ENCODE measurements at regions not wholly inside any gene's neighbourhood (a gene's known extent, or its start where the extent isn't known, plus 50 kb on each side); places are given as distances from the start of the nearest gene placed in this dataset.

DNA sequence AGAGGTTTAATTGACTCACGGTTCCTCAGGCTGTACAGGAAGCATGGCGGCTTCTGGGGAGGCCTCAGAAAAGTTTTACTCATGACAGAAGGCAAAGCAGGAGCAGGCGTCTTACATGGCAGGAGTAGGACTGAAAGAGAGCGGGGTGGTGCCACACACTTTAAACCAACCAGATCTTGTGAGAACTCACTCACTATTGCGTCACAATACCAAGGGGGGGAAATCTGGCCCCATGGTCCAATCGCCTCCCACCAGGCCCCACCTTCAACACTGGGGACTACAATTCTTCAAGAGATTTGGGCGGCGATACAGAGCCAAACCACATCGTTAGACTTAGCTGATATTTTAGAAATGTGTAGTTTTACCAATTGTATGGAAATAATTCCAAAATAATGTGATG, 77.6 kb upstream of the SLC4A10 start:
- ATAC-seq (replicated peaks in 1 of 2) (no peak), DNase-seq (no peak)
- Mint-ChIP-seq H3K27me3 (ENCODE audit: low read depth) (peaks cover 4% of the 10 kb centered on the region), H3K4me1 (ENCODE audit: low read depth) (no peaks in the 10 kb centered on the region), H3K36me3 (ENCODE audit: insufficient read depth in 2 of 2) (no peaks in the 10 kb centered on the region), H3K9me3 (no peaks in the 10 kb centered on the region), H3K27ac (no peak overlapping the region), H3K4me3 (no peak overlapping the region)

DNA sequence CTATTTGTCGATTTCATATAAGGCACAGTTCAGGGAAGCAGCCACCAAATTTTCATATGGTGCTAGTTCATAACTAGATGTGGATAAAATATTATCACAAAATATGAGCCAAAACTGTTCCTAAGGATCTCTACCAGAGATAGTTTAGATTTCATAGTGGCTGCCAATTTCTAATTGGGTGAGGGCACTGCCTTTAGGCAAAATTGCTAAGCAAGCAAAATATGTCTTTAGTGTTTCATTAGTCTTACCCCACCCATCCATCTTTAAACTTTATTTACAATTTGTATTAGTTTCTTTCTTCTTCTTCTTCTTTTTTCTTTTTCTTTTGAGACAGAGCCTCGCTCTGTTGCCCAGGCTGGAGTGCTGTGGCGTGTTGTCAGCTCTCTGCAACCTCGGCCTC, 77.1 kb upstream of the SLC4A10 start:
- Mint-ChIP-seq H3K4me1 (ENCODE audit: low read depth) (no peaks in the 10 kb centered on the region), H3K4me3 (no peak overlapping the region), H3K27me3 (ENCODE audit: low read depth) (peaks cover 9% of the 10 kb centered on the region), H3K27ac (no peak overlapping the region), H3K9me3 (no peaks in the 10 kb centered on the region), H3K36me3 (ENCODE audit: insufficient read depth in 2 of 2) (no peaks in the 10 kb centered on the region)
- ATAC-seq (replicated peaks in 1 of 2) (no peak), DNase-seq (no peak)

DNA sequence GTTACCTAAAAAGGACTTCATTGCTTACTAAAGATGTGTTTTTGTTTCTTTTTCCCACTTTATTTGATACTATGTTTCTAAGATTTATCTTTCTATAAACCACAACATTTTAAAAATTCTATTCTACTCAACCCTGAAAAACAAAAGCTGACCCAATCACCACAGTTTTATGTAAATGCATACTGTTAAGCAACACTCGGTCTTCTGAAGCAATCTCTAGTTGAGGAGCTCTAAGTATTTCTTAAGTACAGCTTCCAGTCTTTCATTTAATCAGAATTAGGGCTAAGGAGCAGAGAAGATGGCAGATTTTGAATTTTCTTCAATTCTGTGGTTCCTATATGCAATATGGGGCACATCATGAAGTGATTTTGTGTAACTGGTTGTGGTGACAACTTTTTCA, 72.2 kb upstream of the SLC4A10 start:
- Mint-ChIP-seq H3K27me3 (ENCODE audit: low read depth) (peaks cover 24% of the 10 kb centered on the region), H3K4me1 (ENCODE audit: low read depth) (no peaks in the 10 kb centered on the region), H3K27ac (no peak overlapping the region), H3K4me3 (no peak overlapping the region), H3K9me3 (no peaks in the 10 kb centered on the region), H3K36me3 (ENCODE audit: insufficient read depth in 2 of 2) (no peaks in the 10 kb centered on the region)
- DNase-seq: no peak
- no peak for ATAC-seq (replicated peaks in 1 of 2)

DNA sequence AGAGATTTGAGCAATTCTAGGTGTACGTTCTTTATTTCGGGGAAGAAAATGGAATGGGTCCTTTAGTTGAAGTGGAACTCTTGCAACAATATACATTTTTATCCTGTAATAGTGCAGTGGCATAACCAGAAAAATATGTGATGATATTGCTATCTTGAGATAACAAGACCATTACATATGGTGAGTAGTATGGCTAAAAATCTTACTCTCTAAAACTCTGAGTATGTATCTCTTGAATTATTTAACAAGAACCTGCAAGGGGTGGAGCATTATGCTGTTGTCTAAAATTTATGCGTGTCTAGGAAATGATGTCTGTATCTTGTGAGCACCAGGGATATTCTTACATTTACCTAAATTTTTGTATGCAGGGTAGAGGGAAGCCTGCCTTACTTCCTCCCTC, 68.4 kb upstream of the SLC4A10 start:
- Mint-ChIP-seq H3K27me3 (ENCODE audit: low read depth) (peaks cover 24% of the 10 kb centered on the region), H3K4me3 (no peak overlapping the region), H3K27ac (no peak overlapping the region), H3K4me1 (ENCODE audit: low read depth) (no peaks in the 10 kb centered on the region), H3K9me3 (no peaks in the 10 kb centered on the region), H3K36me3 (ENCODE audit: insufficient read depth in 2 of 2) (no peaks in the 10 kb centered on the region)
- ATAC-seq (replicated peaks in 1 of 2): no peak
- no peak for DNase-seq

DNA sequence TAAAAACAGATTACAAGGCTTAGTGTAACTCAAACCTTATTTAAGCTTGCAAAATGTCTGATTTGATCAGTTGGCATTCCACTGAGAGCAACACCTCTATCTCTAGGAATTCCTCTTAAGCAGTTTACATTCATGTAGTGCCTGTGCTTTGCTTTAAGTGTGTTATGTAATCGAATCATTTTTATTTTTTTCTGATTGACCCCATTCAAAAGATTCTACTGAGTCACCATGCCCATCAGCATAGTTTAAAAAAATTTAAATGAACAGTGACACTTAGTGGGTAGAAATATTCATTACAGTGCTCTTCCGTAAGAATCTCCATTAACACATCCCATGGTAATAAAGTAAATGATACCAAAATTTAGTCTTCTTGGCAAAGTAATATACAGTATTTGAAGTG, 67.8 kb upstream of the SLC4A10 start:
- DNase-seq (no peak), ATAC-seq (replicated peaks in 1 of 2) (no peak)
- Mint-ChIP-seq H3K9me3 (no peaks in the 10 kb centered on the region), H3K27ac (no peak overlapping the region), H3K4me3 (no peak overlapping the region), H3K4me1 (ENCODE audit: low read depth) (no peaks in the 10 kb centered on the region), H3K27me3 (ENCODE audit: low read depth) (peaks cover 22% of the 10 kb centered on the region), H3K36me3 (ENCODE audit: insufficient read depth in 2 of 2) (no peaks in the 10 kb centered on the region)

DNA sequence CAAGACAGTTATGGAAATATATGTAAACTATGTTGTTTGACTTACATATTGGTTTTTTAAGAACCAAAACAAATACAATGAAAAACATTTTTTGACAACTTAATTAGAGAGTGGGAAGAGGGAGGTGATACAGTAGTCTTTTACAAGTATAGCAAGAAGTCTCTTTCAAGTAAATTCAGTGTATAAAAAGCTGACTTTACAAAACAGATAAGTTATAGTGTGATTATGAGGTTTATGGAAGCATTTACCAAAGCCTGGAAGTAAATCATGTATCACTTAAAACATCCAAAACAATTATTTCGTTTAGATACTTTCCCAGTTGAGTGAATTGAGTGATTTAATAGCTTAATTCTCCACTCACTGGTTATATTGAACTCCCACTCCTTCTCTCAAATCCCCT, 66.7 kb upstream of the SLC4A10 start:
- no peaks in the 10 kb centered on the region for H3K4me1 Mint-ChIP-seq (ENCODE audit: low read depth)
- ATAC-seq (replicated peaks in 1 of 2) (no peak), DNase-seq (no peak)
- H3K27ac Mint-ChIP-seq: no peak overlapping the region
- peaks cover 13% of the 10 kb centered on the region for H3K27me3 Mint-ChIP-seq (ENCODE audit: low read depth)
- H3K9me3 Mint-ChIP-seq: peaks cover 0 to 2% of the 10 kb centered on the region in 2 donors
- H3K36me3 Mint-ChIP-seq (ENCODE audit: insufficient read depth in 2 of 2): peaks cover 0 to 1% of the 10 kb centered on the region in 2 donors
- no peak overlapping the region for H3K4me3 Mint-ChIP-seq

DNA sequence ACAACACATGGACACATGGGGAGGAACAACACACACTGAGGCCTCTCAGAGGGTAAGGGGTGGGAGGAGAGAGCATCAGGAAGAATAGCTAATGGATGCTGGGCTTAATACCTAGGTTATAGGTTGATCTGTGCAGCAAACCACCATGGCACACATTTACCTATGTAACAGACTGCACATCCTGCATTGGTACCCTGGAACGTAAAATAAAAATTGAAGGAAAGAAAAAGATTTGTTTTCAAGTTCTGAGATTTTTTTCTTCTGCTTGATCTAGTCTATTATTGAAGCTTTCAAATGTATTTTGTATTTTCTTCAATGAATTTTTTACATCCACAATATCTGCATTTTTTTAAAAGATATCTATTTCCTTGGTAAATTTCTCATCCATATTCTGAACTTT, 59.3 kb upstream of the SLC4A10 start:
- H3K27me3 Mint-ChIP-seq (ENCODE audit: low read depth): peaks cover 11% of the 10 kb centered on the region
- H3K36me3 Mint-ChIP-seq (ENCODE audit: insufficient read depth in 2 of 2): peaks cover 6 to 12% of the 10 kb centered on the region in 2 donors
- no peak for DNase-seq
- no peak for ATAC-seq (replicated peaks in 1 of 2)
- H3K9me3 Mint-ChIP-seq: peaks cover 8 to 9% of the 10 kb centered on the region in 2 donors
- H3K27ac Mint-ChIP-seq: no peak overlapping the region
- peaks cover 14% of the 10 kb centered on the region for H3K4me1 Mint-ChIP-seq (ENCODE audit: low read depth)
- H3K4me3 Mint-ChIP-seq: no peak overlapping the region

DNA sequence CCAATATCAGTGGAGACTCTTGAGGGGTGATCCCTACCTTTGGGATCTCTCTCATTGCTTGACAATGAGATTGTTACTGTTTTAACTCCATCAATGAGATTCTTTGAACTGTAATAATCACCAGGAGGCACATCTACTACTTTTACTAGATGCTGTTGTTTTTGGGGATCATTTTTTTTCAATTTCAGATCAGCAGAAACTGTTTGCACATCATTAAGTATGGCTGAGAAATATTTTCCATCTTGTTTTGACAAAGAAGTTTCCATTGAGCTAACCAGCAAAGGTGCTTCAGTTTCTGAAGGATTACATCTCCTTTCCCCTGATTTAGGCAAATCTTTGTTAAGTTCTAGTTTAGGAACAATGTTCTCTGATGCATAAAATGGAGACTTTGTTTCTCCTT, 54.8 kb upstream of the SLC4A10 start:
- Mint-ChIP-seq H3K9me3 (peaks cover 3 to 5% of the 10 kb centered on the region in 2 donors), H3K4me1 (ENCODE audit: low read depth) (peaks cover 25% of the 10 kb centered on the region), H3K27ac (no peak overlapping the region), H3K27me3 (ENCODE audit: low read depth) (peaks cover 11% of the 10 kb centered on the region), H3K4me3 (no peak overlapping the region), H3K36me3 (ENCODE audit: insufficient read depth in 2 of 2) (peaks cover 3 to 6% of the 10 kb centered on the region in 2 donors)
- ATAC-seq (replicated peaks in 1 of 2): peak; percentile 9 to 31
- no peak for DNase-seq

DNA sequence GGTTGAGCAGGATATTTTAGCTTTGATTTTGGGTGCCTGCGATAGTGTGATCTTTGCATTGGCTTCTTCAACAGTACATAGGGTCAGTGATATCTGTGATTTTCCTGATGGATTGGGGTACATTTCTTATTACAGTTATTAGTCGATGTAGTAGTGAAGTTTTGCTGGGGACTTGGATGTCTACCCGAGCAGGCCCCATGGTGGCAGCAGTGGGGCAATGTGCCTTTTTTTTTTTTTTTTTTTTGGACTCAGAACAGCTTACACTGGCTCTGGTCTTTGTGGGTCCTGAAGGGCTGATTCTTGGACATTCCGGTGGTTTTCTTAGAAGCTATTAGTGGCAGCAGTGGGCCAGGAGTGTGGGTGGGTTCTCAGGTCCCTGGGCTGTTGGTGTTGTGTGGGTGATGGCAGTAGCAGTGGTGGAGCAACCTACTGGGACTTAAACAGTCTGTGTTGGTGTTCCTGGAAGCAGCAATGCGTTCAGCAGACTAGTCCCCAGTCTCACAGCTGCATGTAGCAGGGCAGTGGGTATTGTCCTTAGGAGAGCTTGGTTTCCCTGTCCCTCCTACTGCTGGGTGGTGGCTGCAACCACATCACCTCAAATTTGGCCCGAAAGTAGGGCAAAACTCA, 53.7 kb upstream of the SLC4A10 start:
- peak overlapping the region; percentile 51 for H3K27ac Mint-ChIP-seq

DNA sequence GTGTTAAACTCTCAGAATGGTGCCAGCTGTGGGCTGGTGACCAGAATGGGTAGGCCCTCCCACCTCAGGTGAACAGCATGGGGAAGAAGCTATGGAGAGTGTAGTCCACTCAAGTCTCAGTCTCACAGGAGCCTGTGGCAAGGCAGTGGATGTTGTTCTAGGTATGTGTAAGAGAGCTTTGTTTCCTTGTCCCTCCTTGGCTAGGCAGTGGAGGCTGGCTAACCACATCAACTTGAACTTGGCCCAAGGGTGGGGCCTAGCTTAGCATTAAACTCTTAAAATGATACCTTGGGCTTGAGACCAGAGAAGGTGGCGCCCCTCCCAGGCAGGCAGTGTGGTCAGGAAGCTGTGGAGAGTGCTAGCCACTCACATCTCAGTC, 53.2 kb upstream of the SLC4A10 start:
- DNase-seq (peak in 1 of 2 donors; percentile 5), ATAC-seq (replicated peaks in 1 of 2) (peak; percentile 51 to 69)
- peak overlapping the region; percentile 17 for H3K27ac Mint-ChIP-seq
- H3K27me3 Mint-ChIP-seq (ENCODE audit: low read depth): peaks cover 11% of the 10 kb centered on the region
- H3K4me1 Mint-ChIP-seq (ENCODE audit: low read depth): peaks cover 25% of the 10 kb centered on the region
- H3K4me3 Mint-ChIP-seq: no peak overlapping the region
- H3K9me3 Mint-ChIP-seq: peaks cover 0 to 3% of the 10 kb centered on the region in 2 donors
- H3K36me3 Mint-ChIP-seq (ENCODE audit: insufficient read depth in 2 of 2): peaks cover 0 to 3% of the 10 kb centered on the region in 2 donors

More for the DNA sequence above, 53.7 kb upstream of the SLC4A10 start:
- Mint-ChIP-seq H3K9me3 (peaks cover 3% of the 10 kb centered on the region in 2 donors), H3K27me3 (ENCODE audit: low read depth) (peaks cover 11% of the 10 kb centered on the region), H3K4me3 (peak overlapping the region in 1 of 2 donors; percentile 23), H3K36me3 (ENCODE audit: insufficient read depth in 2 of 2) (peaks cover under 1 to 6% of the 10 kb centered on the region in 2 donors), H3K4me1 (ENCODE audit: low read depth) (peaks cover 25% of the 10 kb centered on the region)
- DNase-seq (no peak), ATAC-seq (replicated peaks in 1 of 2) (peak; percentile 25 to 51)

Measured in activated T-cell treated with anti-CD3 and anti-CD28 coated beads, Interleukin-2, amount 50 U/mL, for 72 hours (primary cell).